CD4-positive, alpha-beta T cell treated with Interleukin-15 for 1 hour (primary cell): ENCODE measurements at regions not wholly inside any gene's neighbourhood (a gene's known extent, or its start where the extent isn't known, plus 50 kb on each side); places are given as distances from the start of the nearest gene placed in this dataset.
"Not testable (repeated sequence)": the region's sequence is repeated elsewhere in the genome, so short reads cannot be mapped to it uniquely, and the experiment has no call there.

Source experiments
- DNase-seq: peaks from one replicate; pipeline ENCODE4 v3.0.0-alpha.2; 2020

GRCh38 chr3:158026236-158026635, 80.0 kb downstream of the SHOX2 start:
- no peak for DNase-seq

- not testable (repeated sequence) for DNase-seq
Measured at GRCh38 chr3:158019897-158020296, 86.3 kb downstream of the SHOX2 start.

GRCh38 chr3:158018462-158018861, 87.8 kb downstream of the SHOX2 start:
- no peak for DNase-seq

DNA sequence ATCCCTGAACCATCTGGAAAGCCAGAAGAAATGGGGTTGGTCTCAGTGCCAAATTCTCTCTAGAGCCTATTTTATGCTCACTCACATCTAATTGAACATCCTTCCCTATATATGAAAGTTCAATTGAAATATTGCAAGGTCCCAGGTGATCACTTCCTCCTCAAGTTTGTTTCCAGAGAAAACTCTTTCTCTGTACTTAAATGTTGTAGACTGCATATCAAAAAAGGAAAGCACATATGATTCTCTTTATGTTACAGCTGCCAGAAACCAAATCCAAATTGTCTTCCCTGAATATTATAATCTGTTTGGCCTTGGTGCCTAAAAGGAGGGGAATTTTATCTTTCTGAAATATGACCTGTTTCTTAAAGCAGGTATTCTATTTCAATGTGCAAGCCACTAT, 93.3 kb downstream of the SHOX2 start:
- no peak for DNase-seq

GRCh38 chr3:158005391-158006100, 100.7 kb downstream of the SHOX2 start:
- DNase-seq: no peak

GRCh38 chr3:157999246-157999645, 107.0 kb downstream of the SHOX2 start:
- no peak for DNase-seq

- no peak for DNase-seq
Measured at GRCh38 chr3:157982359-157982758, 123.9 kb downstream of the SHOX2 start.

DNA sequence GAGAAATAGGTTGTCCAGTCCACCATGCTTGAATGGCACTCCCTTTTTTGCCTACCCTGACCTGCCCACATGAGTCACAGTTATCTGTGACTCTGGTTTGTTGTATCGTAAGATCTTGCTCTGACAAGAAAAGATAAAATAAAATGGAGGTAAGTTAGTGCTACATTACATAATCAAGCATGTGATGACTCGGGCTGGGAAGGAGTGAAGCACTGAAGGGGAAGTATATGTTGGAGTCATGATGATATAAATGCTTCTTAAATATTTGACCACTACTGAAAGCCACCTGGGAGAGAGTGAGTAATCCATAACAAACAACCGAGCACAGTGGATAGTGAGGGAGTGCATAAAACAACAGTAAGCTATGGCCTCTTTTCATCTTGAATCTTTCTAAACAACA, 124.4 kb downstream of the SHOX2 start:
- no peak for DNase-seq

DNA sequence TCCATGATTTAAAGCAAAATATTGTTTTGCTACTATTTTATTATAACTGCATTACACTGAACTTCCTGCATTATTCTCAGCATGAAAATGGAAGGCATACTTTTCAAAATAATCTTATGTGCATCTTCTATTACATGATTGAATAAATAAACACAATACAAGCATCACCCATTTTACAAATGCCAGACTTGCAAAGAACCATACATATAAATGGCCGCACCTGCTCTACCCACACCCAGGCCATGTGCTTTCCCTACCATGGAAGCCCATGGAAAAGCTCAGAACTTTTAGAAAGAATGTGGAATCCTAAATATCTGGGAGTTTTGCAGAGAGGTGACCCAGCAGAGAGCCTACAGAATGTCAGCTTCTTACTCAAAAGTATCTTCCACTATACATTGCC, 127.2 kb downstream of the SHOX2 start:
- DNase-seq: no peak

DNA sequence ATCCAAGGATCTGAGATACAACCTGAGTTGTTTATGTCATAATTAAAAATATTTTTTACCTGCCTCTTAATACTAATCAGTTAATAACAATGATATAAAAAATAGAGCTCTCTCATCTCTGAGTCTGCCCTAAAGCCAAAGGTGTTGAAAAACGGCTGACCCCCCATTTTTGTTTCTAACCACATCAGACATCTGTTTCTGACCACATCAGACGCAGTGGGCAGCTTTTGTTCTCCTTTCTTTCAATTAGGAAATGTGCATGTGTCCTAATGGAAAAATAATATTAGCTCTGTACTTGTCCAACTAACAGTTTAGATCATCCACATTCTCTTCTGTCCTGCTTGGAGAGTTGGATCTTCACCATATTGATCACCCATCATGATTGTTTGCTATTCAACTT, 144.6 kb downstream of the SHOX2 start:
- no peak for DNase-seq

DNA sequence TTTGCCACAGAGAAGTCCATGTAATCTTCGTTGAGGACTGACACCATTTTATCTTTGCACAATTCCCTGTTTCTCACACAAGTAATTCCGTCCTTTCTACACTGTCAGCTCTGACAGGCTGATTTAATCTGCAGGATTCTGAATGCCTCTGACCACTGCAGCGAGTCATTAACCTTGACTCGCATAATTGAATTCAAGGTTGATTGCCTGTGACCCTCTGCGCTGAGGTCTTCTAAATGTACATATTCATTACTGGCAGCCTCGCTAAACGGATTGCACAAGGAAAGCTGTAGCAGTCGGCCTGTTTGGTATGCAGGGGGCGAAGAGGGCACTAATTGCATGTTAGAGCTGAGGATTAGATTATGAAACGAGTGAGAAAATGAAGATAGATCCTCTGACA, 147.8 kb downstream of the SHOX2 start:
- DNase-seq: no peak

DNA sequence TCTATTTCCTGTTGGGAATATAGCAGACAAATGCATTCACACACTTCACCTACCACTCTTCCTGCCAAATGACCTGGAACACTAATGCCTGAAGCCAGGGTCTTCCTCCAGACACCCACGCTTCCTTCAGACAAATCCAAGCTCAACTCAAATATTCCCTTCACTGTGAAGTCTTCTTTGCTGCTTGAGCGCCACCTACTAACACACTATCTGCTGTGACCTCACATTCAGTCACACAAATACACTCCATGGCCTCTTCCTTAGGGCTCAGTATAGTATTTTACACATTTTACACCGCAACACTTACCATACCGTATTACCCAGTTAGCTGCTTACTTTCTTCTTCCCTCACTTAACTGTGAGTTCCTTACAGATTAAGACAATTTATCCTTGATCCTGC, 149.4 kb downstream of the SHOX2 start:
- DNase-seq: no peak

DNA sequence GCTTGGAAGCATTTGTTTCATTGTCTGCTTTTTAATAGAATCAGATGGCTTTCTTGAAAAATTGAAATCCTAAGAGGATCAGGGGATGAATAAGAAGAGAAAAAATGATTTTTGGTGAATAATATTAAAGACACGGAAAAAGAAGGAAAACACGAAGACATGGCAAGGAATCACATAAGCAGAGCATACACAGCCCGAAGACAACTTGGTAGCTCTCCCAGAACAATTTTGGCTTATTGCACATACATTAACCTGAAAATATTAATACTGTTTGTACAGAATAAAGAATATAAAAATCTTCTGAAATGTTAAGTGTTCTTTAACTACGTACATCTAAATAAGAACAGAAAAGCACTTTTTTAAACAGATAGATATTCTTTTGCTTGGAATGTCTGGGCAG, 150.0 kb downstream of the SHOX2 start:
- DNase-seq: no peak

DNA sequence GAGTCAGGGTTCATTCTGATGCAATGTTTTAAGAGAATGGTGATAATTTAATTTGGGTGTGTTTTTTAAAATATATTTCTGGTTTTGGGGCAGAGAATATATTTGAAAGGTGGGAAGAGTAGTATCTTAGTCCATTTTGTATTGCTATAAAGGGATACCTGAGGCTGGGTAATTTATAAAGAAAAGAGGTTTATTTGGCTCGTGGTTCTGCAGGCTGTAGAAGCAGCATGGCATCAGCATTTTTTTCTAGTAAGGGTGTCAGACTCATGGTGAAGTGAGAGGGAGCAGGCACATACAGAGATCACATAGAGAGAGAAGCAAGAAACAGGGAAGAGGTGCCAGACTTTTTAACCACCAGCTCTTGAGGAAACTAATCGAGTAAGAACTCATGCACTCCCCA, 152.7 kb downstream of the SHOX2 start:
- DNase-seq: no peak

DNA sequence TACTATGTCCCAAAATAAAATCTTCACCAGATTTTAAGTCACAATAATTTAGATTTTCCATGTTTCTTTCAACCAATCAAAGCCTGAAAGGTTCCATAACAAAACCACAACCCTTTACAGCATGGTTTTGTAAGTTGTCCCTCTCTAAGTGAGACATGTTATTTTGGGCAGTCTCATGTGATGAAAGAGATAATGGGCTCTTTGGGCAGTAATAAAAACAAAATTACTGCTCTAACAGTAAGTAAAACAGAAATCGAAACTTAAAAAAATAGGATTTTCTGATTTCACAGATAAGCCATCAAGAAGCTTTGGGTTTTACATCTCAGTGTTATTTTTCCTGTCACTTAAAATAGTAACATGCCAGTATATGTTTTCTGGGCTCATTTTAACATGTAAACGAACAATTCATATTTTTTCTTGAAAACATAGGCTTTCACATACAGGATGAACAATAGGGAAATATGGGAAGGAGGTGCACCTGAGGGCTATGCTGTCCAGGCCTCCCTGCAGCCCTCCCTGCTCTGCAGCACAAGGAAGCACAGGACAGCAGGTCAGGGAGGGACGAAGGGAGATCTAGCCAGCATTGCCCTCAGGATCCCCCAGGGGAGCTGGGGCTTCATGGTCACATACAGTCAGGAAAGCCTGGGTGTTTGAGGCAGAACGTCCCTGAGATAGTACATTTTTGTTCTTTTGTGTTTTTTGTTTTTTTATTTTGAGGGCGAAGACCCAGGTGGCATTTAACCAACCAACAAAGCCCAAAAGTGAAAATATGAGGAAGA, 157.4 kb downstream of the SHOX2 start:
- no peak for DNase-seq

DNA sequence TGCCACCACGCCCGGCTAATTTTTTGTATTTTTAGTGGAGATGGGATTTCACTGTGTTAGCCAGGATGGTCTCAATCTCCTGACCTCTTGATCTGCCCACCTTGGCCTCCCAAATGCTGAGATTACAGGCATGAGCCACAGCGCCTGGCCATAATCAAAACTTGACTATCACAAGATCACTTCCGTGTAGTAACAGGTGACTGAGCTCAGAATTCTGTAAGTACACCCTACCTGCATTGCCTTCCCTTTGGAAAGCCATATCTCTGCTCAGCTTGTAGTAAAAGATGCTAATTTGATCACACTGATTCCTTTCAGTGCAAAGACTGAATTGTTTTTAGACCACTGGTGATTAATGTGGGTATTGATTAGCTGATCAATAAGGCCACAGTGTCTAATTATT, 167.1 kb downstream of the SHOX2 start:
- DNase-seq: no peak

GRCh38 chr3:157938154-157938779, 168.0 kb downstream of the SHOX2 start:
- no peak for DNase-seq

- DNase-seq: no peak
Measured at GRCh38 chr3:157931517-157931916, 174.7 kb downstream of the SHOX2 start.

- no peak for DNase-seq
Measured at GRCh38 chr3:157930000-157930780, 176.0 kb downstream of the SHOX2 start.

DNA sequence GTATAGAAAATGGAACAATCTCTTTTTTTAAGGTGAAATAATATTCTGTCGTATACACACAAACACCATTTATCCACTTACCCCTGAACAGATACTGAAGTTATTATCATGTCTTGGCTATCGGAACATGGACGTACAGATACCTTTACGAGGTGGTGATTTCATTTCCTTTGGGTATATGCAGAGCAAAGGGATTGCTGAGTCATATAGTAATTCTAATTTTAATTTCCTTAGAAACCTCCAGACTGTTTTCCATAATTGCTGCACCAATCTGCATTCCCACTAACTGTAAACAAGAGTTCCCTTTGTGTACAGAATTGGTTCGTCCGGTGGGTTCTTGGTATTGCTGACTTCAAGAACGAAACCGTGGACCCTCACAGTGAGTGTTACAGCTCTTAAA, 179.4 kb downstream of the SHOX2 start:
- DNase-seq: no peak

GRCh38 chr3:157922614-157923013, 183.6 kb downstream of the SHOX2 start:
- DNase-seq: no peak

DNA sequence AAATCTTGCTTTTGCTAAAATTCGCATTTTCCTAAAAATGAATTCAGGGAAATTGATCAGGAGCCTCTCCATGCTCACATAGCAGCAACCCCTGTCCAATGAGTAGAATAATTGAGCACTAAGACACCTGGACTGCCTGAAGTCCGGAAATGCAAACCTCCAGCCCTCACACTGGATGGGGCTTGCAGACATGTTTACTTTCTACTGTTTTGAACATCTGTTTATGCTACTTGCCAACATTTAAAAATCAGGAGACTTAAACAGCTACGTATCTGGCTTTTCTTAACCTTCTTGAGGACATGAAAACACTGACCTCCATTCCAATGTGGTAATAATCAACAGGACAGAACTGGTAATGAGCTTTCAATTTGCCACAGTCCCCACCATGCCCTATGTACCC, 184.4 kb downstream of the SHOX2 start:
- DNase-seq: no peak
